GM18907 (cell line): ENCODE measurements at regions not wholly inside any gene's neighbourhood (a gene's known extent, or its start where the extent isn't known, plus 50 kb on each side); places are given as distances from the start of the nearest gene placed in this dataset.
A peak's percentile ranks its signal among the peaks of the same experiment; 100 is the strongest.

Experiments
- ATAC-seq: cut with Tn5 transposase; IDR thresholded peaks from one replicate; pipeline ENCODE4 v1.9.1; 2021; ENCODE audit warnings: mild to moderate bottlenecking, moderate library complexity; ENCODE audit not compliant: unreplicated experiment

GRCh38 chr4:175427751-175428150 lies 384.3 kb downstream of the GPM6A start:
- no peak for ATAC-seq

- ATAC-seq = no peak
Observed at GRCh38 chr4:175431694-175432093, 380.4 kb downstream of the GPM6A start.

DNA sequence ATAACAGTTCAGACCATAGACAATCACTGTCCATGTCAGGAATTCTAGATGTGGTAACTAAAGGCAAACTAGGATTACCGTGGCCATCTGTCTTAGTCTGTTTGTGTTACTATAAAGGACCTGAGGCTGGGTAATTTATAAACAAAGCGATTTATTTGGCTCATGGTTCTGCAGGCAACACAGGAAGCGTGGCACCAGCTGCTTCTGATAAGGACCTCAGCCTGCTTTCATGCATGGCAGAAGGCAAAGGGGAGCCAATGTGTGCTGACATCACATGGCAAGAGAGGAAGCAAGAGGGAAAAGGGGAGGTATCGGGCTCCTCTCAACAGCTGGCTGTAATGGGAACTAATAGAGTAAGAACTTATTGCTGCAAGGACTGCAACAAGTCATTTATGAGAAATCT lies 376.7 kb downstream of the GPM6A start:
- peak; percentile 62 for ATAC-seq

GRCh38 chr4:175436196-175436595 lies 375.9 kb downstream of the GPM6A start:
- ATAC-seq = no peak

GRCh38 chr4:175440786-175441185 lies 371.3 kb downstream of the GPM6A start:
- peak; percentile 22 for ATAC-seq

GRCh38 chr4:175441256-175441655 lies 370.8 kb downstream of the GPM6A start:
- peak; percentile 67 for ATAC-seq

GRCh38 chr4:175443547-175443946 lies 368.5 kb downstream of the GPM6A start:
- ATAC-seq = no peak

DNA sequence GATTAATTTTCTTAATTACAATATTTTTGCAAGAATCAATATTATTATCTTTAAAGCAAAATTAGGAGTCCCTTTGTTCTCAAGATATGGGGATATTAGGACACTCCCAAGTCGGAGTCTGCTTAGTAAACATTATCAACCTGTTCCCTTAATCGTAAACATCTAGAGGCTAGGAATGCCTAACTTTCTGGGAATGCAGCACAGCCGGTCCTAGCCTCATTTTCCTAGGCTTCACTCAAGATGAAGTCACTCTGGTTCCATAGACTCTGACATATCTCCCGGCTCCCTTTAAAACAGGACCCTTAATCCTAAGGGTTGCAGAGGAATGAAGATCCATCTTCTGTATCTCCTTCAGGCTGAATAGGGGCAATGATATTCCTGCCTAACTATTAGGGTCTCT lies 367.6 kb downstream of the GPM6A start:
- ATAC-seq = no peak

DNA sequence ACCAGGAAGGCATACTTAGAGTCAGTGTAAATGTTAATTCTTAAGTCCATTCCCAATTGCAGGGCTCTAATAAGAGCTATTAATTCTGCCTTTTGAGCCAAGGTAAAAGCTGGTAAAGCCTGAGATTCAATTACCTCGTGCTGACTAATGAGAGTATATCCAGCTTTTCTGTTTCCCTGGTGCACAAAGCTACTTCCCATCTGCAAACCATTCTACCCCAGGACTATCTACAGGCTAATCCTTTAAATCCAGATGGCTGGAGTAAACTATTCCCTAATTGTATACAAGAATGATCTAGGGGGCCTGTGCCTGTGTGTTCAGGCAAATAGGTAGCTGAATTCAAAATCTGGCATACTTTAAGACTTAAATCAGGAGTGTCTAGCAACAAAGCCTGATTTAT lies 365.0 kb downstream of the GPM6A start:
- ATAC-seq = no peak

- no peak for ATAC-seq
Observed at GRCh38 chr4:175450446-175450845, 361.6 kb downstream of the GPM6A start.

- ATAC-seq = no peak
Observed at GRCh38 chr4:175451238-175451965, 360.7 kb downstream of the GPM6A start.

- no peak for ATAC-seq
Observed at GRCh38 chr4:175453456-175453855, 358.6 kb downstream of the GPM6A start.

DNA sequence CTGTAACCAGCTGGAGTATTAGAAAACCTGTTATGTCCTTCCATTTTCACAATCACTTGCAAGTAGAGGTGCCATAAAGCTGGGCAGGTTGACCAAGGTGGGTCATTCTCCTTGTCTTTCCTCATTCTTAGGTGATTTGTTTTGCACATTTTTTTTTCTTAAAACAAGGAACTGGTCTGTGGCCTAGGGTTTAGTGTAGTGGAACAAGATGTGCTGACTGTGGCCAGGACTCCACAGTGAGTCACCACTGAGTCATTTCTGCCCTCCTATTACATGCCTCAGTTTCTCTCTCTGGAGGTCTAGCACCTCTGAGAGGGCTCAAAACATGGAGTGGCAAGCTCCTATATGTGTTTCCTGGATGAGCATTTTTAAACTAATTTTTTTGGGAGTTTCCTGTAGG lies 355.9 kb downstream of the GPM6A start:
- ATAC-seq = no peak

- no peak for ATAC-seq
Observed at GRCh38 chr4:175457956-175458355, 354.1 kb downstream of the GPM6A start.

- no peak for ATAC-seq
Observed at GRCh38 chr4:175459571-175459970, 352.5 kb downstream of the GPM6A start.

GRCh38 chr4:175460414-175460813 lies 351.6 kb downstream of the GPM6A start:
- ATAC-seq = no peak

DNA sequence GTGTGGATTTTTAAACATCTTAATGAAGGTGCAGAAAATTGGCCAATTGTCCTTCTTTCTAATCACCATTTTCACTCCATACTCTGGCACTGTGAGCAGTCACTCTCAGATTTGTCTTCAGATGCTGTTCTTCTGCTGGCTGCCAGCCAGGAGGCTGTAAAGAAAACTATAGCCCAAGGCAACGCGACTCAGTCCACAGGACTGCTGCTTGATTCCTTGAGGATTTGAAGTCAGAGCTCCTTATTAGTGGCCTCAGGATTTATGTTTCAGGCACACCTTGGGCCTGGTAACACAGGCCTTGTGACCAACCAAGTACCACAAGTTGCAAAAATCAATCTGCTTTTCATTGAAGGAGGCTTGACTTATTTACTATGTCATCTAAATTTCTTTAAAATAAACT lies 342.6 kb downstream of the GPM6A start:
- no peak for ATAC-seq

- no peak for ATAC-seq
Observed at GRCh38 chr4:175470131-175470530, 341.9 kb downstream of the GPM6A start.

- ATAC-seq = no peak
Observed at GRCh38 chr4:175480404-175480803, 331.7 kb downstream of the GPM6A start.

GRCh38 chr4:175499735-175500352 lies 312.2 kb downstream of the GPM6A start:
- ATAC-seq = no peak

GRCh38 chr4:175504318-175504717 lies 307.7 kb downstream of the GPM6A start:
- ATAC-seq = no peak

DNA sequence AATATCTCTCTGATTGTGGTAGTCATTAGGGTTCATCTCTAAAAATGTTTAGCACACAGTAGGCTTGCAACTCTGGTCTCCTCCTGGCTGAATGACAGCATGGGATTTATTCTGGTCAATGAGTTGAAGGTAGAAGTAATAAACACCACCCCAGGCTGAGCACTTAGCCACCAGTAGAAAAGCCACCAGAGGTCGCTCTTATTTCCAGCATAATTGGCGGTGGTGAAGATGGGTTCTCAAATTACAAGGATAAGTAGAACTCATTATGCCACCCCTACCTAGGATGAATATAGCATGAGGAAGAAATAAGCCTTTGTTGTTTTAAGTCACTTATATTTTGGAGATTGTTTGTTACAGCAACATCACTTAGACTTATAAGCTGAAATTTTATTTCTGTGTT lies 302.7 kb downstream of the GPM6A start:
- ATAC-seq = no peak

- no peak for ATAC-seq
Observed at GRCh38 chr4:175511861-175512260, 300.2 kb downstream of the GPM6A start.
